ENCODE measurements at regions not wholly inside any gene's neighbourhood (a gene's known extent, or its start where the extent isn't known, plus 50 kb on each side); places are given as distances from the start of the nearest gene placed in this dataset.
A peak's percentile ranks its signal among the peaks of the same experiment; 100 is the strongest.

GRCh38 chr9:89943728-89944127 lies 338.9 kb downstream of the GADD45G start:
- TF ChIP-seq POLR2A (IDR thresholded peaks at IDR 0.05), result no peak
- TF ChIP-seq CTCF (IDR thresholded peaks at IDR 0.05), result no peak
- DNase-seq, result no peak
- intact Hi-C loops (cut with DNase I; ENCODE audit: low total_unique reads), result no loop called here

GRCh38 chr9:89945133-89945532 lies 340.3 kb downstream of the GADD45G start:
- peaks cover 0 to 12% of the 10 kb centered on the region in 2 donors for H3K4me1 ChIP-seq
- no peaks in the 10 kb centered on the region for H3K9me3 ChIP-seq
- no peaks in the 10 kb centered on the region for H3K36me3 ChIP-seq
- intact Hi-C loops (cut with DNase I; ENCODE audit: low total_unique reads), result no loop called here
- no peaks in the 10 kb centered on the region for H3K27me3 ChIP-seq
- H3K4me3 ChIP-seq, result no peak overlapping the region
- DNase-seq, result no peak
- no peak overlapping the region for H3K27ac ChIP-seq
- TF ChIP-seq CTCF (IDR thresholded peaks at IDR 0.05) (no peak), POLR2A (IDR thresholded peaks at IDR 0.05) (no peak)

More at GRCh38 chr9:89943728-89944127, 338.9 kb downstream of the GADD45G start:
- H3K9me3 ChIP-seq, result no peaks in the 10 kb centered on the region
- no peaks in the 10 kb centered on the region for H3K36me3 ChIP-seq
- peaks cover 0 to 12% of the 10 kb centered on the region in 2 donors for H3K4me1 ChIP-seq
- no peak overlapping the region for H3K4me3 ChIP-seq
- no peaks in the 10 kb centered on the region for H3K27me3 ChIP-seq
- H3K27ac ChIP-seq, result peak overlapping the region; percentile 89 to 93

GRCh38 chr9:89946741-89947140 lies 341.9 kb downstream of the GADD45G start:
- TF ChIP-seq POLR2A (IDR thresholded peaks at IDR 0.05) (no peak), CTCF (IDR thresholded peaks at IDR 0.05) (no peak)
- H3K27me3 ChIP-seq, result no peaks in the 10 kb centered on the region
- intact Hi-C loops (cut with DNase I; ENCODE audit: low total_unique reads), result no loop called here
- H3K9me3 ChIP-seq, result no peaks in the 10 kb centered on the region
- H3K27ac ChIP-seq, result no peak overlapping the region
- no peaks in the 10 kb centered on the region for H3K36me3 ChIP-seq
- DNase-seq, result no peak
- no peak overlapping the region for H3K4me3 ChIP-seq
- peaks cover 0 to 12% of the 10 kb centered on the region in 2 donors for H3K4me1 ChIP-seq

GRCh38 chr9:89949111-89949510 lies 344.3 kb downstream of the GADD45G start:
- DNase-seq, result no peak
- H3K4me1 ChIP-seq, result no peaks in the 10 kb centered on the region
- H3K27ac ChIP-seq, result no peak overlapping the region
- H3K27me3 ChIP-seq, result no peaks in the 10 kb centered on the region
- intact Hi-C loops (cut with DNase I; ENCODE audit: low total_unique reads), result no loop called here
- H3K9me3 ChIP-seq, result no peaks in the 10 kb centered on the region
- no peak for TF ChIP-seq POLR2A (IDR thresholded peaks at IDR 0.05)
- TF ChIP-seq CTCF (IDR thresholded peaks at IDR 0.05), result no peak
- no peak overlapping the region for H3K4me3 ChIP-seq
- H3K36me3 ChIP-seq, result no peaks in the 10 kb centered on the region

GRCh38 chr9:89951675-89952074 lies 346.9 kb downstream of the GADD45G start:
- H3K27ac ChIP-seq, result peak overlapping the region in 1 of 2 donors; percentile 31
- no peaks in the 10 kb centered on the region for H3K4me1 ChIP-seq
- TF ChIP-seq POLR2A (IDR thresholded peaks at IDR 0.05) (no peak), CTCF (IDR thresholded peaks at IDR 0.05) (no peak)
- no peaks in the 10 kb centered on the region for H3K9me3 ChIP-seq
- H3K36me3 ChIP-seq, result no peaks in the 10 kb centered on the region
- DNase-seq, result no peak
- no peaks in the 10 kb centered on the region for H3K27me3 ChIP-seq
- H3K4me3 ChIP-seq, result no peak overlapping the region
- intact Hi-C loops (cut with DNase I; ENCODE audit: low total_unique reads), result no loop called here
